ENCODE measurements at regions not wholly inside any gene's neighbourhood (a gene's known extent, or its start where the extent isn't known, plus 50 kb on each side); places are given as distances from the start of the nearest gene placed in this dataset.

DNA sequence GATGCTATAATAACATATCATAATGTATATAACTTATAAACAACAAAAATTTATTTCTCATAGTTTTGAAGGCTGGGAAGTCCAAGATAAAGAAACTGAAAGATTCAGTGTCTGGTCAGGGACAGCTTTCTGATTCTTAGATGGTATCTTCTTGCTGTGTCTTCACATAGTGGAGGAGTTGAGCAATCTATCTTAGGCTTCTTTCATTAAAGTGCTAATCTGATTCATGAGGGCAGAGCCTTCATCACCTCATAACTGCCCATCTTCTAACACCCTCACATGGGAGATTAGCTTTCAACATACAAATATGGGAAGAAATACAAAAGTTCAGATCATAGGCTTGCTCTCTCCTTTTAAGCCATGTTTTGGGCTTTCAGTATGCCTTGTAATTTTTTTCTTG, 774.8 kb upstream of the EPHA6 start:
- Mint-ChIP-seq H3K4me3 (ENCODE audit: unreplicated experiment) (no peak overlapping the region), H3K36me3 (ENCODE audit: insufficient read depth, unreplicated experiment) (no peaks in the 10 kb centered on the region), H3K27me3 (ENCODE audit: insufficient read depth, unreplicated experiment) (no peaks in the 10 kb centered on the region), H3K4me1 (ENCODE audit: low read depth, unreplicated experiment) (no peaks in the 10 kb centered on the region), H3K9me3 (ENCODE audit: unreplicated experiment) (no peaks in the 10 kb centered on the region), H3K27ac (ENCODE audit: unreplicated experiment) (no peak overlapping the region)
- Histone ChIP-seq H3K4me1 (no peaks in the 10 kb centered on the region), H3K9me3 (no peaks in the 10 kb centered on the region), H3K36me3 (ENCODE audit: control insufficient read depth, insufficient read depth, low read length) (no peaks in the 10 kb centered on the region), H3K4me3 (ENCODE audit: low read depth, low read length) (no peak overlapping the region), H3K27me3 (replicated peaks; ENCODE audit: control insufficient read depth, insufficient read depth, low read length) (no peaks in the 10 kb centered on the region)
- TF ChIP-seq, protein P1, sequence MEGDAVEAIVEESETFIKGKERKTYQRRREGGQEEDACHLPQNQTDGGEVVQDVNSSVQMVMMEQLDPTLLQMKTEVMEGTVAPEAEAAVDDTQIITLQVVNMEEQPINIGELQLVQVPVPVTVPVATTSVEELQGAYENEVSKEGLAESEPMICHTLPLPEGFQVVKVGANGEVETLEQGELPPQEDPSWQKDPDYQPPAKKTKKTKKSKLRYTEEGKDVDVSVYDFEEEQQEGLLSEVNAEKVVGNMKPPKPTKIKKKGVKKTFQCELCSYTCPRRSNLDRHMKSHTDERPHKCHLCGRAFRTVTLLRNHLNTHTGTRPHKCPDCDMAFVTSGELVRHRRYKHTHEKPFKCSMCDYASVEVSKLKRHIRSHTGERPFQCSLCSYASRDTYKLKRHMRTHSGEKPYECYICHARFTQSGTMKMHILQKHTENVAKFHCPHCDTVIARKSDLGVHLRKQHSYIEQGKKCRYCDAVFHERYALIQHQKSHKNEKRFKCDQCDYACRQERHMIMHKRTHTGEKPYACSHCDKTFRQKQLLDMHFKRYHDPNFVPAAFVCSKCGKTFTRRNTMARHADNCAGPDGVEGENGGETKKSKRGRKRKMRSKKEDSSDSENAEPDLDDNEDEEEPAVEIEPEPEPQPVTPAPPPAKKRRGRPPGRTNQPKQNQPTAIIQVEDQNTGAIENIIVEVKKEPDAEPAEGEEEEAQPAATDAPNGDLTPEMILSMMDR (IDR thresholded peaks at IDR 0.05; ENCODE audit: insufficient read depth in 1 of 2, low read depth in 1 of 2, low read length in 1 of 2, severe bottlenecking in 1 of 2, unreplicated experiment in 1 of 2), result no peak
- intact Hi-C loops (cut with micrococcal nuclease; ENCODE audit: unreplicated experiment), result no loop called here
- ChIA-PET CTCF (no interaction called here), POLR2A (no interaction called here)
- BruUV-seq (replicated peaks), result no TSS peak
- no peak for DNase-seq

DNA sequence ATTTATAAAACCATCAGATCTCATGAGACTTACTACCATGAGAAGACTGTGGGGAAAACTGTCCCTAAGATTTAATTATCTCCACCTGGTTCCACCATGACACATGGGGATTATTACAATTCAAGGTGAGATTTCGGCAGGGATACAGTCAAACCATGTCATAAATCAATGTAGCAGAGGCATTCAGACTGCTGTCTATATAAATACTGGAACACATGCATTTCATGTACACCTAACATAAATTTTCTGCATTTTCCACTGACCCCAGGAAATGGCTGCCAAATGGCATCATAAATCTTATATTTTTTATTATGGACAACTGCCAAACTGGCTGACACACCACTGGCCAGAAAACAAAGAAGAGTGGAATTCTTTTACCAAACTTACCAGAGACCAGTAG, 755.1 kb upstream of the EPHA6 start:
- no peak overlapping the region for H3K4me3 ChIP-seq (ENCODE audit: low read depth, low read length)
- H3K4me1 ChIP-seq, result no peaks in the 10 kb centered on the region
- H3K36me3 ChIP-seq (ENCODE audit: control insufficient read depth, insufficient read depth, low read length), result no peaks in the 10 kb centered on the region
- no peaks in the 10 kb centered on the region for H3K9me3 ChIP-seq
- ChIA-PET POLR2A (no interaction called here), CTCF (no interaction called here)
- Mint-ChIP-seq H3K27ac (ENCODE audit: unreplicated experiment) (no peak overlapping the region), H3K36me3 (ENCODE audit: insufficient read depth, unreplicated experiment) (no peaks in the 10 kb centered on the region), H3K4me3 (ENCODE audit: unreplicated experiment) (no peak overlapping the region), H3K27me3 (ENCODE audit: insufficient read depth, unreplicated experiment) (no peaks in the 10 kb centered on the region), H3K4me1 (ENCODE audit: low read depth, unreplicated experiment) (no peaks in the 10 kb centered on the region), H3K9me3 (ENCODE audit: unreplicated experiment) (no peaks in the 10 kb centered on the region)
- TF ChIP-seq, protein P1 (IDR thresholded peaks at IDR 0.05; ENCODE audit: insufficient read depth in 1 of 2, low read depth in 1 of 2, low read length in 1 of 2, severe bottlenecking in 1 of 2, unreplicated experiment in 1 of 2), result no peak
- intact Hi-C loops (cut with micrococcal nuclease; ENCODE audit: unreplicated experiment), result no loop called here
- H3K27me3 ChIP-seq (replicated peaks; ENCODE audit: control insufficient read depth, insufficient read depth, low read length), result no peaks in the 10 kb centered on the region
- no TSS peak for BruUV-seq (replicated peaks)
- DNase-seq, result no peak

DNA sequence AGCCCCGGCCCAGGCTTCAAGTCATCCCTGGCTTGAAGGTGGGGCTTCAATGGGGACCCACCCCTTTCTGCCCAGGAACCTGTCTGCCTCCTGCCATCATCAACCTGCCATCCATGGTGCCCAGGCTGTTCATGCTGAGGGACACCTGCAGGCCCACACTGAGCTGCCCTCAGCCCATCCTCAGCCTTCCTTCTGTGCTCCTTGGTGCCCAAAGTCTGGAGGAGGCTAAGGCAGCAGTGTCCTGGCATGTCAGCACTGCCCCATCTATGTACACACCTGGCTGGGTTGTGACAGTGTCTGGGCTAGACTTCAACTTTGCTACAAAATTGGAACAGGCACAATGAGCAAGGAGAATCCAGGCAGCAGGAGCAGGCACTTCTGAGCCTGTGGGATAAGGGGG, 745.3 kb upstream of the EPHA6 start:
- CTCF ChIA-PET, result no interaction called here
- TF ChIP-seq, protein P1 (IDR thresholded peaks at IDR 0.05; ENCODE audit: insufficient read depth in 1 of 2, low read depth in 1 of 2, low read length in 1 of 2, severe bottlenecking in 1 of 2, unreplicated experiment in 1 of 2), result no peak
- H3K4me1 Mint-ChIP-seq (ENCODE audit: low read depth, unreplicated experiment), result no peaks in the 10 kb centered on the region
- H3K27ac Mint-ChIP-seq (ENCODE audit: unreplicated experiment), result no peak overlapping the region
- Histone ChIP-seq H3K36me3 (ENCODE audit: control insufficient read depth, insufficient read depth, low read length) (no peaks in the 10 kb centered on the region), H3K27me3 (replicated peaks; ENCODE audit: control insufficient read depth, insufficient read depth, low read length) (no peaks in the 10 kb centered on the region), H3K4me3 (ENCODE audit: low read depth, low read length) (no peak overlapping the region), H3K4me1 (no peaks in the 10 kb centered on the region), H3K9me3 (no peaks in the 10 kb centered on the region)
- DNase-seq, result no peak
- intact Hi-C loops (cut with micrococcal nuclease; ENCODE audit: unreplicated experiment), result no loop called here
- POLR2A ChIA-PET, result no interaction called here
- no peaks in the 10 kb centered on the region for H3K36me3 Mint-ChIP-seq (ENCODE audit: insufficient read depth, unreplicated experiment)
- no peaks in the 10 kb centered on the region for H3K9me3 Mint-ChIP-seq (ENCODE audit: unreplicated experiment)
- no peaks in the 10 kb centered on the region for H3K27me3 Mint-ChIP-seq (ENCODE audit: insufficient read depth, unreplicated experiment)
- H3K4me3 Mint-ChIP-seq (ENCODE audit: unreplicated experiment), result no peak overlapping the region
- BruUV-seq (replicated peaks), result no TSS peak

All from Caco-2 (cell line).